ENCODE measurements at regions not wholly inside any gene's neighbourhood (a gene's known extent, or its start where the extent isn't known, plus 50 kb on each side); places are given as distances from the start of the nearest gene placed in this dataset.
A peak's percentile ranks its signal among the peaks of the same experiment; 100 is the strongest.

GRCh38 chr11:113553235-113553634, 78.0 kb upstream of the DRD2 start:
- no peak for DNase-seq

GRCh38 chr11:113552271-113552670, 77.1 kb upstream of the DRD2 start:
- DNase-seq = no peak

GRCh38 chr11:113551645-113552044, 76.4 kb upstream of the DRD2 start:
- DNase-seq = no peak

GRCh38 chr11:113549611-113550578, 74.7 kb upstream of the DRD2 start:
- DNase-seq = no peak

- no peak for DNase-seq
Observed at GRCh38 chr11:113549061-113549460, 73.9 kb upstream of the DRD2 start.

GRCh38 chr11:113547739-113548138, 72.5 kb upstream of the DRD2 start:
- DNase-seq = no peak

GRCh38 chr11:113546757-113547507, 71.7 kb upstream of the DRD2 start:
- DNase-seq = no peak

GRCh38 chr11:113542420-113542819, 67.2 kb upstream of the DRD2 start:
- no peak for DNase-seq

- no peak for DNase-seq
Observed at GRCh38 chr11:113540416-113541330, 65.5 kb upstream of the DRD2 start.

GRCh38 chr11:113538451-113539412, 63.5 kb upstream of the DRD2 start:
- DNase-seq = no peak

GRCh38 chr11:113534625-113535024, 59.4 kb upstream of the DRD2 start:
- no peak for DNase-seq

GRCh38 chr11:113533425-113533698, 58.2 kb upstream of the DRD2 start:
- no peak for DNase-seq

- peak; percentile 54 for DNase-seq
Observed at GRCh38 chr11:113532697-113533424, 57.7 kb upstream of the DRD2 start.

GRCh38 chr11:113531575-113532451, 56.6 kb upstream of the DRD2 start:
- no peak for DNase-seq

GRCh38 chr11:113531083-113531482, 55.9 kb upstream of the DRD2 start:
- no peak for DNase-seq

- no peak for DNase-seq
Observed at GRCh38 chr11:113529606-113530005, 54.4 kb upstream of the DRD2 start.

- no peak for DNase-seq
Observed at GRCh38 chr11:113528982-113529381, 53.8 kb upstream of the DRD2 start.

- no peak for DNase-seq
Observed at GRCh38 chr11:113526521-113526920, 51.3 kb upstream of the DRD2 start.

All from activated naive CD4-positive, alpha-beta T cell treated with Interleukin-2 at 50 U/mL for 16 hours (primary cell).